ENCODE measurements at regions not wholly inside any gene's neighbourhood (a gene's known extent, or its start where the extent isn't known, plus 50 kb on each side); places are given as distances from the start of the nearest gene placed in this dataset.

DNA sequence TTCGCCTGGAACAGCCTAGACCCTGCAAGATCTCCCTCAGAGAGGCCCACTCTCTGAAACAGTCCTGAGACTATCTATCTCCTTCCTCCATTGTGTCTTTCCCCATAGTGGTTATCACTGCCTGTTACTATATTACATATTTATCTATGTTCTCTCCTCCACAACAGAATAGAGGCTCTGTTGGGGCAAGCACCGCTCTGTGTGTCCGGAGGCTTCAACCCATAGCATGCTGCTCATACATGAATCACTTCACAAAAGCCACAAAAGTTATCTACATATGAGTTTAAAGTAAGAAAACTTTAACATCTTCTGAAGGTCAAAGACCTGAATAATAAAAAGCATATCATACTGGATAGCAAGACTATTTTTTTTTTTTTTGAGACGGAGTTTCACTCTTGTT lies 242.1 kb upstream of the HS6ST1 start:
- TF ChIP-seq, protein P1, sequence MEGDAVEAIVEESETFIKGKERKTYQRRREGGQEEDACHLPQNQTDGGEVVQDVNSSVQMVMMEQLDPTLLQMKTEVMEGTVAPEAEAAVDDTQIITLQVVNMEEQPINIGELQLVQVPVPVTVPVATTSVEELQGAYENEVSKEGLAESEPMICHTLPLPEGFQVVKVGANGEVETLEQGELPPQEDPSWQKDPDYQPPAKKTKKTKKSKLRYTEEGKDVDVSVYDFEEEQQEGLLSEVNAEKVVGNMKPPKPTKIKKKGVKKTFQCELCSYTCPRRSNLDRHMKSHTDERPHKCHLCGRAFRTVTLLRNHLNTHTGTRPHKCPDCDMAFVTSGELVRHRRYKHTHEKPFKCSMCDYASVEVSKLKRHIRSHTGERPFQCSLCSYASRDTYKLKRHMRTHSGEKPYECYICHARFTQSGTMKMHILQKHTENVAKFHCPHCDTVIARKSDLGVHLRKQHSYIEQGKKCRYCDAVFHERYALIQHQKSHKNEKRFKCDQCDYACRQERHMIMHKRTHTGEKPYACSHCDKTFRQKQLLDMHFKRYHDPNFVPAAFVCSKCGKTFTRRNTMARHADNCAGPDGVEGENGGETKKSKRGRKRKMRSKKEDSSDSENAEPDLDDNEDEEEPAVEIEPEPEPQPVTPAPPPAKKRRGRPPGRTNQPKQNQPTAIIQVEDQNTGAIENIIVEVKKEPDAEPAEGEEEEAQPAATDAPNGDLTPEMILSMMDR (optimal IDR thresholded peaks at IDR 0.05 in 1 of 3, IDR thresholded peaks at IDR 0.05 in 1 of 3, conservative IDR thresholded peaks at IDR 0.05 in 1 of 3; ENCODE audit: extremely low read depth in 1 of 3, insufficient read depth in 2 of 3, low read length in 3 of 3), result no peak
- no peak for TF ChIP-seq EZH2 (IDR thresholded peaks at IDR 0.05; ENCODE audit: low read length)
